ENCODE measurements at regions not wholly inside any gene's neighbourhood (a gene's known extent, or its start where the extent isn't known, plus 50 kb on each side); places are given as distances from the start of the nearest gene placed in this dataset.

- TF ChIP-seq POLR2A (IDR thresholded peaks at IDR 0.05) = no peak
- TF ChIP-seq POLR2AphosphoS5 (IDR thresholded peaks at IDR 0.05) = no peak
- no peak for TF ChIP-seq CTCF (IDR thresholded peaks at IDR 0.05)
- Histone ChIP-seq H3K27ac (no peak overlapping the region), H3K4me1 (no peaks in the 10 kb centered on the region), H3K27me3 (no peaks in the 10 kb centered on the region), H3K9me3 (peaks cover 0 to 9% of the 10 kb centered on the region in 2 donors), H3K4me3 (no peak overlapping the region), H3K36me3 (no peaks in the 10 kb centered on the region)
- DNase-seq (ENCODE audit: low spot score in 2 of 2) = no peak
- intact Hi-C loops (cut with DNase I; ENCODE audit: low total_unique reads) = no loop called here
Measured at GRCh38 chr1:191895049-191895448, 263.2 kb upstream of the RGS18 start.

- H3K4me1 ChIP-seq = no peaks in the 10 kb centered on the region
- DNase-seq (ENCODE audit: low spot score in 2 of 2) = no peak
- peaks cover 0 to 9% of the 10 kb centered on the region in 2 donors for H3K9me3 ChIP-seq
- TF ChIP-seq POLR2A (IDR thresholded peaks at IDR 0.05) (no peak), CTCF (IDR thresholded peaks at IDR 0.05) (no peak), POLR2AphosphoS5 (IDR thresholded peaks at IDR 0.05) (no peak)
- H3K36me3 ChIP-seq = no peaks in the 10 kb centered on the region
- no peak overlapping the region for H3K27ac ChIP-seq
- intact Hi-C loops (cut with DNase I; ENCODE audit: low total_unique reads) = no loop called here
- H3K27me3 ChIP-seq = no peaks in the 10 kb centered on the region
- no peak overlapping the region for H3K4me3 ChIP-seq
Measured at GRCh38 chr1:191895462-191896058, 262.7 kb upstream of the RGS18 start.

GRCh38 chr1:191897134-191897533, 261.1 kb upstream of the RGS18 start:
- Histone ChIP-seq H3K27me3 (no peaks in the 10 kb centered on the region), H3K36me3 (no peaks in the 10 kb centered on the region), H3K27ac (no peak overlapping the region), H3K4me3 (no peak overlapping the region), H3K9me3 (peaks cover 0 to 9% of the 10 kb centered on the region in 2 donors), H3K4me1 (no peaks in the 10 kb centered on the region)
- no peak for TF ChIP-seq CTCF (IDR thresholded peaks at IDR 0.05)
- no peak for TF ChIP-seq POLR2A (IDR thresholded peaks at IDR 0.05)
- TF ChIP-seq POLR2AphosphoS5 (IDR thresholded peaks at IDR 0.05) = no peak
- intact Hi-C loops (cut with DNase I; ENCODE audit: low total_unique reads) = no loop called here
- no peak for DNase-seq (ENCODE audit: low spot score in 2 of 2)

- H3K36me3 ChIP-seq = no peaks in the 10 kb centered on the region
- DNase-seq (ENCODE audit: low spot score in 2 of 2) = no peak
- no peak overlapping the region for H3K27ac ChIP-seq
- no peaks in the 10 kb centered on the region for H3K4me1 ChIP-seq
- intact Hi-C loops (cut with DNase I; ENCODE audit: low total_unique reads) = no loop called here
- no peaks in the 10 kb centered on the region for H3K27me3 ChIP-seq
- no peaks in the 10 kb centered on the region for H3K9me3 ChIP-seq
- TF ChIP-seq POLR2A (IDR thresholded peaks at IDR 0.05) = no peak
- no peak for TF ChIP-seq POLR2AphosphoS5 (IDR thresholded peaks at IDR 0.05)
- H3K4me3 ChIP-seq = no peak overlapping the region
Measured at GRCh38 chr1:191901651-191902050, 256.6 kb upstream of the RGS18 start.

GRCh38 chr1:191904991-191905390, 253.3 kb upstream of the RGS18 start:
- H3K9me3 ChIP-seq = no peaks in the 10 kb centered on the region
- TF ChIP-seq POLR2AphosphoS5 (IDR thresholded peaks at IDR 0.05) (no peak), CTCF (IDR thresholded peaks at IDR 0.05) (no peak), POLR2A (IDR thresholded peaks at IDR 0.05) (no peak)
- H3K4me3 ChIP-seq = no peak overlapping the region
- H3K4me1 ChIP-seq = no peaks in the 10 kb centered on the region
- no peaks in the 10 kb centered on the region for H3K36me3 ChIP-seq
- H3K27ac ChIP-seq = no peak overlapping the region
- no peak for DNase-seq (ENCODE audit: low spot score in 2 of 2)
- intact Hi-C loops (cut with DNase I; ENCODE audit: low total_unique reads) = no loop called here
- H3K27me3 ChIP-seq = no peaks in the 10 kb centered on the region

- Histone ChIP-seq H3K4me3 (no peak overlapping the region), H3K27ac (no peak overlapping the region), H3K36me3 (no peaks in the 10 kb centered on the region), H3K27me3 (no peaks in the 10 kb centered on the region), H3K4me1 (no peaks in the 10 kb centered on the region), H3K9me3 (no peaks in the 10 kb centered on the region)
- DNase-seq (ENCODE audit: low spot score in 2 of 2) = no peak
- TF ChIP-seq POLR2A (IDR thresholded peaks at IDR 0.05) (no peak), POLR2AphosphoS5 (IDR thresholded peaks at IDR 0.05) (no peak)
- intact Hi-C loops (cut with DNase I; ENCODE audit: low total_unique reads) = no loop called here
Measured at GRCh38 chr1:191905781-191906180, 252.5 kb upstream of the RGS18 start.
